ENCODE measurements at regions not wholly inside any gene's neighbourhood (a gene's known extent, or its start where the extent isn't known, plus 50 kb on each side); places are given as distances from the start of the nearest gene placed in this dataset.

DNA sequence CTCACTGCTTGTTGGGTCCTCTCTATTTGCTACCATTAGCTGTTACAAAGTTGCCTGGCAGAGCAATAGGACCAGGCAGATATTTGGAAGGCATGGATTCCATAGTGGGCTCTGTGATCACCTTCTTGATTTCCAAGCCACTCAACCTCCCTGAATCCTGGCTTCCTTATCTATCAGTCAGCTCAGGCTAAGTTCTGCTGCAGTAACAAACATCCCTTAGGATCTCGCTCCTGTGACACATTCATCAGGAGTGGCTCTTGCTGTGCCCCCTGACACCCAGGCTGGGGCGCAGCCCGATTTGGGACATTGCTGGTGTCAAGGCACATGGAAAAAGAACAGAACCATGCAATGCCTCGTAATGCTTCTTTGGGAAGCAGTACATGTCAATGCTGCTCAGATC is 503.9 kb downstream of the TBC1D22A start:
- Histone ChIP-seq H3K79me2 (ENCODE audit: control insufficient read depth, insufficient read depth, low read length) (no peaks in the 10 kb centered on the region), H3K4me1 (ENCODE audit: control insufficient read depth in 2 of 2, insufficient read depth in 2 of 2, low read length in 2 of 2) (no peaks in the 10 kb centered on the region), H3K27ac (ENCODE audit: low read length in 2 of 2) (no peak overlapping the region), H3K4me2 (replicated peaks; ENCODE audit: low read depth, low read length, poor library complexity, severe bottlenecking) (no peak overlapping the region), H3K9ac (ENCODE audit: low read length) (no peak overlapping the region), H3K4me3 (ENCODE audit: control extremely low read depth in 1 of 5, extremely low read depth in 1 of 5, insufficient read depth in 1 of 5, low read depth in 2 of 5, low read length in 4 of 5) (no peak overlapping the region), H4K20me1 (ENCODE audit: control insufficient read depth, insufficient read depth, low read length, poor library complexity, severe bottlenecking) (no peaks in the 10 kb centered on the region), H3K36me3 (replicated peaks in 1 of 2; ENCODE audit: control extremely low read depth in 1 of 2, control insufficient read depth in 1 of 2, extremely low read depth in 1 of 2, insufficient read depth in 2 of 2, low read length in 1 of 2) (no peaks in the 10 kb centered on the region), H3K27me3 (replicated peaks in 1 of 4; ENCODE audit: control extremely low read depth in 1 of 4, control insufficient read depth in 3 of 4, insufficient read depth in 4 of 4, low read length in 3 of 4) (no peaks in the 10 kb centered on the region), H3K9me3 (ENCODE audit: control extremely low read depth in 1 of 3, control insufficient read depth in 2 of 3, insufficient read depth in 1 of 3, low read length in 2 of 3) (peaks cover 0 to 10% (median 0%) of the 10 kb centered on the region in 3 donors), H2AFZ (ENCODE audit: insufficient read depth, low read depth, low read length, poor library complexity, severe bottlenecking) (no peak overlapping the region)
- ATAC-seq (ENCODE audit: low read depth) (no peak), DNase-seq (no peak)
- Mint-ChIP-seq H3K9me3 (ENCODE audit: insufficient read depth) (peaks cover 1% of the 10 kb centered on the region), H3K4me3 (no peak overlapping the region), H3K27me3 (peaks cover 12% of the 10 kb centered on the region), H3K27ac (no peak overlapping the region), H3K4me1 (no peaks in the 10 kb centered on the region)
- intact Hi-C loops (cut with micrococcal nuclease): no loop called here
- CTCF ChIA-PET: no interaction called here
- POLR2A ChIA-PET: no interaction called here
- WGBS (ENCODE audit: insufficient coverage): 77% methylated on average over 4 of the region's 4 CpGs
- no peak for TF ChIP-seq EZH2 (IDR thresholded peaks at IDR 0.05; ENCODE audit: borderline replicate concordance, insufficient read depth, low read depth, low read length, poor library complexity, severe bottlenecking)
- TF ChIP-seq, protein P1, sequence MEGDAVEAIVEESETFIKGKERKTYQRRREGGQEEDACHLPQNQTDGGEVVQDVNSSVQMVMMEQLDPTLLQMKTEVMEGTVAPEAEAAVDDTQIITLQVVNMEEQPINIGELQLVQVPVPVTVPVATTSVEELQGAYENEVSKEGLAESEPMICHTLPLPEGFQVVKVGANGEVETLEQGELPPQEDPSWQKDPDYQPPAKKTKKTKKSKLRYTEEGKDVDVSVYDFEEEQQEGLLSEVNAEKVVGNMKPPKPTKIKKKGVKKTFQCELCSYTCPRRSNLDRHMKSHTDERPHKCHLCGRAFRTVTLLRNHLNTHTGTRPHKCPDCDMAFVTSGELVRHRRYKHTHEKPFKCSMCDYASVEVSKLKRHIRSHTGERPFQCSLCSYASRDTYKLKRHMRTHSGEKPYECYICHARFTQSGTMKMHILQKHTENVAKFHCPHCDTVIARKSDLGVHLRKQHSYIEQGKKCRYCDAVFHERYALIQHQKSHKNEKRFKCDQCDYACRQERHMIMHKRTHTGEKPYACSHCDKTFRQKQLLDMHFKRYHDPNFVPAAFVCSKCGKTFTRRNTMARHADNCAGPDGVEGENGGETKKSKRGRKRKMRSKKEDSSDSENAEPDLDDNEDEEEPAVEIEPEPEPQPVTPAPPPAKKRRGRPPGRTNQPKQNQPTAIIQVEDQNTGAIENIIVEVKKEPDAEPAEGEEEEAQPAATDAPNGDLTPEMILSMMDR (IDR thresholded peaks at IDR 0.05): no peak

DNA sequence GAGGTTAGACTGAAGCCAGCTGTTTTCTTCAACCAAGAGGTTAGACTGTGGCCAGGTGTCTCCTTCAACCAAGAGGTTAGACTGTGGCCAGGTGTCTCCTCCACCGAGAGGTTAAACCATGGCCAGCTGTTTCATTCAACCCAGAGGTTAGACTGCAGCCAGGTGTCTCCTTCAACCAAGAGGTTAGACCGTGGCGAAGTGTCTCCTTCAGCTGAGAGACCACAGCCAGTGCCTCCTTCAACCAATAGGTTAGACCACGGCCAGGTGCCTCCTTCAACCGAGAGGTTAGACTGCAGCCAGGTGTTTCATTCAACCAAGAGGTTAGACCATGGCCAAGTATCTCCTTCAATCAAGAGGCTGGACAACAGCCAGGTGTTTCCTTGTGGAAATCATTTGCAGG is 498.1 kb downstream of the TBC1D22A start:
- POLR2A ChIA-PET: no interaction called here
- H3K27ac Mint-ChIP-seq: no peak overlapping the region

More for the DNA sequence above, 498.1 kb downstream of the TBC1D22A start:
- no peak for TF ChIP-seq EZH2 (IDR thresholded peaks at IDR 0.05; ENCODE audit: borderline replicate concordance, insufficient read depth, low read depth, low read length, poor library complexity, severe bottlenecking)
- TF ChIP-seq, protein P1 (IDR thresholded peaks at IDR 0.05): no peak
- Histone ChIP-seq H3K79me2 (ENCODE audit: control insufficient read depth, insufficient read depth, low read length) (no peaks in the 10 kb centered on the region), H3K27ac (ENCODE audit: low read length in 2 of 2) (no peak overlapping the region), H3K9ac (ENCODE audit: low read length) (no peak overlapping the region), H3K4me1 (ENCODE audit: control insufficient read depth in 2 of 2, insufficient read depth in 2 of 2, low read length in 2 of 2) (no peaks in the 10 kb centered on the region), H2AFZ (ENCODE audit: insufficient read depth, low read depth, low read length, poor library complexity, severe bottlenecking) (no peak overlapping the region), H3K27me3 (replicated peaks in 1 of 4; ENCODE audit: control extremely low read depth in 1 of 4, control insufficient read depth in 3 of 4, insufficient read depth in 4 of 4, low read length in 3 of 4) (peaks cover 0 to 4% (median 0%) of the 10 kb centered on the region in 4 experiments), H3K9me3 (ENCODE audit: control extremely low read depth in 1 of 3, control insufficient read depth in 2 of 3, insufficient read depth in 1 of 3, low read length in 2 of 3) (peaks cover 0 to 11% (median 0%) of the 10 kb centered on the region in 3 donors), H3K4me3 (ENCODE audit: control extremely low read depth in 1 of 5, extremely low read depth in 1 of 5, insufficient read depth in 1 of 5, low read depth in 2 of 5, low read length in 4 of 5) (no peak overlapping the region), H4K20me1 (ENCODE audit: control insufficient read depth, insufficient read depth, low read length, poor library complexity, severe bottlenecking) (no peaks in the 10 kb centered on the region), H3K4me2 (replicated peaks; ENCODE audit: low read depth, low read length, poor library complexity, severe bottlenecking) (no peak overlapping the region), H3K36me3 (replicated peaks in 1 of 2; ENCODE audit: control extremely low read depth in 1 of 2, control insufficient read depth in 1 of 2, extremely low read depth in 1 of 2, insufficient read depth in 2 of 2, low read length in 1 of 2) (no peaks in the 10 kb centered on the region)
- Mint-ChIP-seq H3K4me3 (no peak overlapping the region), H3K4me1 (no peaks in the 10 kb centered on the region), H3K9me3 (ENCODE audit: insufficient read depth) (peaks cover 5% of the 10 kb centered on the region), H3K27me3 (peaks cover 15% of the 10 kb centered on the region)
- ATAC-seq (ENCODE audit: low read depth) (no peak), DNase-seq (no peak)
- CTCF ChIA-PET: no interaction called here
- intact Hi-C loops (cut with micrococcal nuclease): no loop called here
- 84% methylated on average over 5 of the region's 5 CpGs for WGBS (ENCODE audit: insufficient coverage)
